Activated CD8-positive, alpha-beta memory T cell treated with anti-CD3 and anti-CD28 coated beads, Interleukin-2, amount 50 U/mL, for 24 hours (primary cell): ENCODE measurements at regions not wholly inside any gene's neighbourhood (a gene's known extent, or its start where the extent isn't known, plus 50 kb on each side); places are given as distances from the start of the nearest gene placed in this dataset.
"Not testable (repeated sequence)": the region's sequence is repeated elsewhere in the genome, so short reads cannot be mapped to it uniquely, and the experiment has no call there.

Experiments used
- DNase-seq: peaks from one replicate; pipeline ENCODE4 v3.0.0-alpha.2; 2020; ENCODE audit errors: extremely low read depth

GRCh38 chr17:64784353-64785010, 122.4 kb upstream of the SMURF2 start:
- no peak for DNase-seq

- DNase-seq: no peak
Observed at GRCh38 chr17:64783556-64784352, 121.6 kb upstream of the SMURF2 start.

GRCh38 chr17:64783031-64783461, 120.9 kb upstream of the SMURF2 start:
- no peak for DNase-seq

DNA sequence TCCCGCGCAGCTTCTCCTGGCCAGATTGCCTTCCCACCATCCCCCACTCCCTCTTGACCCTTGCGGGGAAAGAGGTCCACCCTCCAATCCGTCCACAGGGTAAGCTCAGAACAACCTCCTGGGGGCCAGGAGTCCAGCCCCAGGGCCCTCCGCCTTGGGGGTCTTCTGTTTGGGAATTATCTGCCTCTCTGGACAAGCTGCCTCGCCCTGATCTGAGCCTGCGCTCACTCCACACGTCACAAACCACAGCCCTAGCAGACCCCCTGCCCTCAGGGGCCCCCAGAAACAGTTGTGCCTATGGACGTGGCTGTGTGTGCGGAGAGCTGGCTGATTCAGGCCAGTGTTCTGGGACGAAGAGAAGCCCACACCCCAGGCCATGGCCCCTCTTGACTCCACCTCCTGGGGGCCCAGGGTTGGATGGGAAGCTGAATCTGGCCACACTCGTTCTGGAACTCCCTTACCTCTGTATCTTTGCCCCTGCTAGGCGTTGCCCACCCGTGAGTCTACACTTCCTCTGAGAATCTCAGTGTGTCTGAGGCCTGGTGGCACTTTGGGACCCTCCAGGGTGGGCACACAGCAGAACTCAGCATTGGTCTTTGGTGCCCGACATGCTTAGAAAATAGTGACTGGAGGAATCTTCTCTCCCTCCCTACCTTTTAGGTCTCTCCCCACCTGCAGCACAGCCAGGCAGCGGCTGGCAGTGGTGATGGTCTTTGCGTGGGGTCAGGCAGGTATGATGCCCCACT, 119.9 kb upstream of the SMURF2 start:
- DNase-seq: no peak

DNA sequence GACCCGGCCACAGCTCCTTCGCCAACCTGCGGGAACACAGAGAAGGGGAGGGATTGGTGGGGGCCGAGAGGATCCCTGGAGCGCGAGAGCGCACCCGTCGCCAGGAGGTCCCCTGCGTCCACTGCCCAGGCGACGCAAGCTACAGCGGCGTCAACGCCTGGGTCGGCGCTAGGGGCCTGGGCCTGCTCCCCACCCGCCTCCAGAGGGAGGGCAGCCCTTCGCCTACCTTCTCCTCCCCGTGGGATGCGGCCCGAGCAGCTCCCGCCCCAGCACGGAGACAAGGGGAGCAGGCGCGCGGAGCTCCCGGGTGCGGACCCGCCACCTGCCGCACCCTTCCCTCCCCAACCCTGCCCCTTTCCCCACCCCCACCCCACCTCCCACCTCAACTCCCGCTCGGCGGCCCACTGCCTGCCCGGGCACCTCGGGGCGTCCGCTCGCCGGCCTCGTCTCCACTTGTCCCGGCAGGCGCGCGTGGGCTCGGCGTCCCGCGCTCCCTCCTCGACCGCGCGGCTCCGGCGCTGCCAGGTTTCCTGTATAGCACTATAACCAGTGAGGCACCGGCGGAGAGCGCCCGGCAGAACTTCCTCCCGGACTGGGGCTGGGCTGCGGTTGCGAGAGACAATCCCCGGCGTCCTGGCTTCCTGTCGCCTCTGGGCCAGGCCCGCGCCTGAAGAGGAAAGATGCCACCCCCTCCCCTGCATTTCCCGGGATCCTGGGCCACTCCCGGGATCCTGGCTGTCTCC, 119.1 kb upstream of the SMURF2 start:
- no peak for DNase-seq

- peak; percentile 44 for DNase-seq
Observed at GRCh38 chr17:64780096-64781013, 118.2 kb upstream of the SMURF2 start.

GRCh38 chr17:64779376-64780095, 117.4 kb upstream of the SMURF2 start:
- DNase-seq: no peak

DNA sequence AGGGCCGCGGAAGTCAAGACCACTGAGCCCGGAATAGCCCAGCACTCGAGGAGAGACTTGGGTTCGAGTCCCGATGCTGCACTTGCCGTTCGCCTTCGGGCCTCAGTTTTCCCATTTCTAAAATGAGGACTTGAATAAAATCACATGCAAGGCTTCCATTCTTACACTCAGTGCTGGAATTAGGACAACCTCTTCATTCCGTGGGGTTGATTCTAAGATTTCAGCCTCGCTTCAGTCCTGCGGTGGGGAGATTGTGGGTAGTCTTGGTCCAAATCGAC, 116.9 kb upstream of the SMURF2 start:
- DNase-seq: not testable (repeated sequence)

- DNase-seq: no peak
Observed at GRCh38 chr17:64778240-64779097, 116.4 kb upstream of the SMURF2 start.

- DNase-seq: no peak
Observed at GRCh38 chr17:64777415-64778239, 115.5 kb upstream of the SMURF2 start.

DNA sequence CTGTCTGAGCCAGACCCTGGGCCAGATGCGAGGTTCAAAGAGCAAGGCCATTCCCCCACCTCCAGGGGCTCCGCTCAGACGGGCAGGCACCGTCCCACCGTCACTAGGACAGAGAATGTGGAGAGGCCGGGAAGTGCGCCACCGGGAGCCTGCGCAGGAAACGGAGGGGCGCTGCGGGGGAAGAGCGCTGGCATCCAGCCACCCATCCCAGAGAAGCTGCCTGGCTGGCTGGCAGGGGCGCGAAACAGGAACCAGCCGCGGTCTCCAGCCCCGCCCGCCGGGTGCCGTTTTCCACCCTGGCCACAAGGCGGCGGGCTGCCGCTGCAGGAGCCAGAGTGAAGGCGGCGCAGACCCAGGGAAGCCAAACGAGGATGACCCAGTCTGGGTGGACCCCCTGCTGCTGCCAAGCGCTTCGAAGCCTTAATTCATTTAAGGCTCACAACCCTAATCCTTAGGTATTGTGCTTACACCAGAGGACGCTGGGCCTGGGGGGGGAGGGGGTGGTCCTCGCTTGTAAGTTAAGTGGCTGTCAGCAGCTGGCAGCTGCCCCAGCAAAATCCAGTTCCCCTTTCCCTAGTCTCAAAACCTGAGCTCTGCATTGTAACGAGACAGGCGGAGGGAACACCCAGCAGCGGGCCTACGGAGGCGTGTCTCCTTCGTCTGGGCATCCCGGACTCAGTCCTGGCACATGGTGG, 114.8 kb upstream of the SMURF2 start:
- peak; percentile 31 for DNase-seq

DNA sequence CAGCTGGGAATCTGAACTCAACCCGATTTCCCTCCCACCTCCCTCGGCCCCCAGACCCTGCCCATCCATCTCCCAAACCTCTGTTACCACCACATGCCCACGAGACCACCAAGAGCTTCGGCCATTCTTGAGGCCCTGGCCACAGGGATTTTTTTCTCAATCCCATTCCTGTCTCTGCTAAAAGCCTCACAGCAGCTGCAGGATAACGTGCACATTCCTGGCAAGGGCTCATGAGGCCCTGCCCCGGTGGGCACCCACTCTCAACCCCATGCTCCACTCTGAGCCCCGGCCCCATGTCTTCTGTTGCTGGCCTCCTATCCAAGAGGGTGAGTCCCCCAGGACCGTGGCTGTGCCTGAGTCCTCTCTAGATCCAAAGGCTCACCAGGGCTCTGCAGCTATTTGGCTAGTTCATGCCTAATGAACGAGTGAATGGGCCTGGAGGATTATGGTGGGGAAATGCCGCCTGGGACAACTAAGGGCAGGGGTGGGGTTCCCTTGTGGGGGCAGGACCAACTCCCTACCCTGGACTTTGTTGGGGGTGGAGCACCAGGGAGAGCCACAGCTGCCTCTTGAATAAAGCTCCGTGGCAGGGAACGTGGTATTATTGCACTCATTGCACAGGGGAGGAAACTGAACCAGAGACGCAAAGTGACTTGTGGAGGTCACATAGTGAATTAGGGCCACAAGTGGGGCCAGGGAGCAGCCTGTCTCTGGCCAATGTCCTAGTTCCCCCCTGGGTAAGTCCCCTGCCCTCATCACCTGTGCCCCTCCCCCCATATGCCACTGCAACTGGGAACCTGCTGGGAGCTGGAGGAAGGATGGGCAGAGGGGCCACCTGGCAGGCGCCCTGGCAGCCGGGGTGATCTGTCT, 113.8 kb upstream of the SMURF2 start:
- no peak for DNase-seq

- DNase-seq: no peak
Observed at GRCh38 chr17:64774888-64775540, 112.9 kb upstream of the SMURF2 start.

DNA sequence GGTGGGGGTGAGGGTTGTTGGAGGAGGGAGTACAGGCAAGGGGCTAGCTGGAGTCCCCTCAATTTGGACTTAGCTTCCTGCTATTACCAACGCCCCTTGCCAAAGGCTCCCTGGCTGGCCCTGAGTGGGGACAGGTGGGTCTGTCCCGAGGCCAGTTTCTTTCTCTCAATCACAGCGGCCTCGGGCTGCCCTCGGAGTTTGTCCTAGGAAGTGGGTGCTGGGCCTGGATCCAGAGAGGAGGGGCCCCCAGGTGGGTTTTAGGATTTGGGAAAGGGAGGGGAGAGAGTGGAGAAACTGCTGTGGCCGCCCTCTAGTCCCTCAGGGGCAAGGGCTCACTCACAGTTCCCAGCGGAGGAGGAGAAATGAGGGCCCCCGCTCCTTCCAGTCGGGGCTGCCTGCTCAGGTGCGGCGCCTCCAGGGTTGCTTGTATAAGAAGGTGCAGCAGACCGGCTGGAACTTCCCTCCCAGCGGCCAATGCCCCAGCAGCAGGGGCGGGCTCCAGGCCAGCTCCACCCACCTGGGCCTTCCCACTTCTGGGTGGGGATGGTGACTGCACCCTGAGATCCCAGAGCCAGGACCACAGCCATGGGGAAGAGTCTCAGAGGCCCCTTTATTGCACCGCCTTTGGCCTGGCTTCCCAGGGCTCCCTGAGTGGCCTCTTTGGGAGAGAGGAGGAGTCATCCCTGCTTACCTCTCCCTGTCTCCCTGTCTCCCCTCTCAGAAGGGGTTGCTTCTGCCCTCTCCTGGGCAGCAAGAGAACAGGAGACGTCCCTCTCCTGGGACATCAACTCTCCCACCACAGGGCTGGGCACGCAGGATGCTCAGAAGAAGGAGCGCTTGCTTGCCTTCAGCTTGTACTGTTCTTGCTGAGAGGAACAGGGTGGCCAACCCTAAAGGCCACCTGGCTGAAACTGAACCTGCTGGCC, 112.0 kb upstream of the SMURF2 start:
- DNase-seq: no peak

DNA sequence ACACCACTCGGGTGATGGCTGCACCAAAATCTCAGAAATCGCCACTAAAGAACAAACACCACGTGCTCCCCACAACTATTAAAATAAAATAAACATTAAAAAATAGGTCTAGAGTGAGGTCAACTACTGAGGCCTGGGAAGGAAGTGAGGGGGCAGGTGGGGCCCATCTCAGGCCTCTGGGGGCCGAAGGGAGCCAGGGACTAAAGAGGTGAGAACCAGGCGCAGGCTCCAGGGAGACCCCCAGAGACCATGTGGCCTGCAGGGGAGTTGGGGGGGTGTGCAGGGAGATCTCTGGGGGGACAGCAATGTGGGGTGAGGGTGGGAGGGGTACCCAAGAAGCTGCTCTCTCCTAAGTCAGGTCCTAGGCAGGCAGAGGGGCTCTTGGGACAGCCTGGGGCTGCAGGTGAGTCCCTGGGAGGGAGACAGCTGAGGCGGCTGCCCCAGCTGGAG, 111.3 kb upstream of the SMURF2 start:
- no peak for DNase-seq
